WTC11 (cell line): ENCODE measurements at regions not wholly inside any gene's neighbourhood (a gene's known extent, or its start where the extent isn't known, plus 50 kb on each side); places are given as distances from the start of the nearest gene placed in this dataset.

Experiments used
- AR ChIP-seq: fragments of 250-450 bp; sonication (Bioruptor Pico); IDR thresholded peaks from 2 replicates; pipeline ENCODE4 v1.9.0; 2021; ENCODE audit warnings: mild to moderate bottlenecking
- ESRRA ChIP-seq: sonication (generic); formaldehyde crosslinking; IDR thresholded peaks from 2 replicates; pipeline ENCODE4 v1.8.1; 2022; ENCODE audit warnings: mild to moderate bottlenecking, missing genetic modification reagents, borderline replicate concordance
- HMGXB4 ChIP-seq: sonication (generic); formaldehyde crosslinking; IDR thresholded peaks from 2 replicates; pipeline ENCODE4 v1.8.1; 2023; ENCODE audit warnings: mild to moderate bottlenecking, moderate library complexity, missing genetic modification reagents
- MXD4 ChIP-seq: fragments of 250-450 bp; sonication (Bioruptor Pico); IDR thresholded peaks from 2 replicates; pipeline ENCODE4 v1.8.0; 2021; ENCODE audit warnings: mild to moderate bottlenecking, moderate library complexity, borderline replicate concordance
- NFATC4 ChIP-seq: fragments of 250-450 bp; sonication (Bioruptor Pico); IDR thresholded peaks from 2 replicates; pipeline ENCODE4 v1.9.0; 2021; ENCODE audit warnings: mild to moderate bottlenecking
- PRDM15 ChIP-seq: sonication (generic); formaldehyde crosslinking; IDR thresholded peaks from 2 replicates; pipeline ENCODE4 v1.8.0; 2022; ENCODE audit warnings: missing genetic modification reagents
- PREB ChIP-seq: sonication (generic); formaldehyde crosslinking; IDR thresholded peaks from 2 replicates; pipeline ENCODE4 v1.8.1; 2022; ENCODE audit warnings: mild to moderate bottlenecking, missing genetic modification reagents, moderate library complexity, borderline replicate concordance
- RORB ChIP-seq: fragments of 250-450 bp; sonication (Bioruptor Pico); IDR thresholded peaks from 2 replicates; pipeline ENCODE4 v1.9.0; 2021; ENCODE audit warnings: mild to moderate bottlenecking
- SMAD3 ChIP-seq: sonication (generic); formaldehyde crosslinking; IDR thresholded peaks from 2 replicates; pipeline ENCODE4 v1.8.0; 2022; ENCODE audit warnings: missing genetic modification reagents, mild to moderate bottlenecking, borderline replicate concordance
- SMAD4 ChIP-seq: sonication (generic); formaldehyde crosslinking; IDR thresholded peaks from 2 replicates; pipeline ENCODE4 v1.8.0; 2022; ENCODE audit warnings: mild to moderate bottlenecking, missing genetic modification reagents
- ZNF121 ChIP-seq: sonication (generic); formaldehyde crosslinking; IDR thresholded peaks from 2 replicates; pipeline ENCODE4 v1.8.0; 2023; ENCODE audit warnings: missing genetic modification reagents
- ZNF396 ChIP-seq: fragments of 250-450 bp; sonication (Bioruptor Pico); IDR thresholded peaks from 2 replicates; pipeline ENCODE4 v1.8.0; 2021; ENCODE audit warnings: mild to moderate bottlenecking, moderate library complexity, borderline replicate concordance
- TF ChIP-seq, protein P1 (sequence below): sonication (generic); formaldehyde crosslinking; IDR thresholded peaks from 2 replicates; pipeline ENCODE4 v1.8.0; 2023; ENCODE audit warnings: missing genetic modification reagents
- TF ChIP-seq, protein P2 (sequence below): sonication (generic); formaldehyde crosslinking; conservative IDR thresholded peaks from 2 replicates; pipeline ENCODE4 v1.8.1; 2022; ENCODE audit warnings: mild to moderate bottlenecking, missing genetic modification reagents
- TF ChIP-seq, protein P3 (sequence below): sonication (generic); formaldehyde crosslinking; IDR thresholded peaks from 2 replicates; pipeline ENCODE4 v1.8.0; 2022; ENCODE audit warnings: mild to moderate bottlenecking, missing genetic modification reagents
- TF ChIP-seq, protein P4 (sequence below): sonication (generic); formaldehyde crosslinking; IDR thresholded peaks from 2 replicates; pipeline ENCODE4 v1.8.0; 2022; ENCODE audit warnings: mild to moderate bottlenecking, missing genetic modification reagents

GRCh38 chr5:125222597-125223240 lies 476.3 kb upstream of the ZNF608 start (continued):
- TF ChIP-seq HMGXB4 (no peak), PRDM15 (no peak), MXD4 (CRISPR knock-in tag) (no peak), ZNF121 (no peak), NFATC4 (CRISPR knock-in tag) (no peak), ZNF396 (CRISPR knock-in tag) (no peak), ESRRA (CRISPR knock-in tag) (no peak), SMAD4 (CRISPR knock-in tag) (no peak), RORB (CRISPR knock-in tag) (no peak), PREB (CRISPR knock-in tag) (no peak), SMAD3 (CRISPR knock-in tag) (no peak), AR (CRISPR knock-in tag) (no peak)
- TF ChIP-seq, protein P1, sequence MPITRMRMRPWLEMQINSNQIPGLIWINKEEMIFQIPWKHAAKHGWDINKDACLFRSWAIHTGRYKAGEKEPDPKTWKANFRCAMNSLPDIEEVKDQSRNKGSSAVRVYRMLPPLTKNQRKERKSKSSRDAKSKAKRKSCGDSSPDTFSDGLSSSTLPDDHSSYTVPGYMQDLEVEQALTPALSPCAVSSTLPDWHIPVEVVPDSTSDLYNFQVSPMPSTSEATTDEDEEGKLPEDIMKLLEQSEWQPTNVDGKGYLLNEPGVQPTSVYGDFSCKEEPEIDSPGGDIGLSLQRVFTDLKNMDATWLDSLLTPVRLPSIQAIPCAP (CRISPR knock-in tag): no peak
- TF ChIP-seq, protein P2, sequence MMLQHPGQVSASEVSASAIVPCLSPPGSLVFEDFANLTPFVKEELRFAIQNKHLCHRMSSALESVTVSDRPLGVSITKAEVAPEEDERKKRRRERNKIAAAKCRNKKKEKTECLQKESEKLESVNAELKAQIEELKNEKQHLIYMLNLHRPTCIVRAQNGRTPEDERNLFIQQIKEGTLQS (CRISPR knock-in tag): no peak
- TF ChIP-seq, protein P3, sequence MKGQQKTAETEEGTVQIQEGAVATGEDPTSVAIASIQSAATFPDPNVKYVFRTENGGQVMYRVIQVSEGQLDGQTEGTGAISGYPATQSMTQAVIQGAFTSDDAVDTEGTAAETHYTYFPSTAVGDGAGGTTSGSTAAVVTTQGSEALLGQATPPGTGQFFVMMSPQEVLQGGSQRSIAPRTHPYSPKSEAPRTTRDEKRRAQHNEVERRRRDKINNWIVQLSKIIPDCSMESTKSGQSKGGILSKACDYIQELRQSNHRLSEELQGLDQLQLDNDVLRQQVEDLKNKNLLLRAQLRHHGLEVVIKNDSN (CRISPR knock-in tag): no peak
- TF ChIP-seq, protein P4, sequence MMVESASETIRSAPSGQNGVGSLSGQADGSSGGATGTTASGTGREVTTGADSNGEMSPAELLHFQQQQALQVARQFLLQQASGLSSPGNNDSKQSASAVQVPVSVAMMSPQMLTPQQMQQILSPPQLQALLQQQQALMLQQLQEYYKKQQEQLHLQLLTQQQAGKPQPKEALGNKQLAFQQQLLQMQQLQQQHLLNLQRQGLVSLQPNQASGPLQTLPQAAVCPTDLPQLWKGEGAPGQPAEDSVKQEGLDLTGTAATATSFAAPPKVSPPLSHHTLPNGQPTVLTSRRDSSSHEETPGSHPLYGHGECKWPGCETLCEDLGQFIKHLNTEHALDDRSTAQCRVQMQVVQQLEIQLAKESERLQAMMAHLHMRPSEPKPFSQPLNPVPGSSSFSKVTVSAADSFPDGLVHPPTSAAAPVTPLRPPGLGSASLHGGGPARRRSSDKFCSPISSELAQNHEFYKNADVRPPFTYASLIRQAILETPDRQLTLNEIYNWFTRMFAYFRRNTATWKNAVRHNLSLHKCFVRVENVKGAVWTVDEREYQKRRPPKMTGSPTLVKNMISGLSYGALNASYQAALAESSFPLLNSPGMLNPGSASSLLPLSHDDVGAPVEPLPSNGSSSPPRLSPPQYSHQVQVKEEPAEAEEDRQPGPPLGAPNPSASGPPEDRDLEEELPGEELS (CRISPR knock-in tag): no peak
- TF ChIP-seq, all 79 proteins: peak for 0
